SU-DHL-6 (cell line): ENCODE measurements at regions not wholly inside any gene's neighbourhood (a gene's known extent, or its start where the extent isn't known, plus 50 kb on each side); places are given as distances from the start of the nearest gene placed in this dataset.
A peak's percentile ranks its signal among the peaks of the same experiment; 100 is the strongest.

ENCODE experiments used
- H2AFZ ChIP-seq: fragments of 200-600 bp; sonication (generic); 2 replicates; pipeline ENCODE4 v1.6.1; 2014; ENCODE audit warnings: low read depth, mild to moderate bottlenecking, moderate library complexity, mixed read lengths, antibody characterized with exemption, low read length; ENCODE audit not compliant: severe bottlenecking
- H3F3A ChIP-seq: fragments of 200-600 bp; shearing (Covaris generic); 2 replicates; pipeline ENCODE4 v1.6.0; 2016; ENCODE audit warnings: antibody characterized with exemption, mild to moderate bottlenecking; ENCODE audit not compliant: insufficient read depth
- H3K27ac ChIP-seq: fragments of 200-600 bp; sonication (generic); 2 replicates; pipeline ENCODE4 v1.5.1; 2016; ENCODE audit warnings: low read depth, mild to moderate bottlenecking, low read length, moderate library complexity, mixed read lengths
- H3K27me3 ChIP-seq: fragments of 200-600 bp; sonication (generic), shearing (Covaris generic); 2 replicates; pipeline ENCODE4 v1.6.0; 2014; ENCODE audit warnings: mild to moderate bottlenecking, low read length
- H3K36me3 ChIP-seq: fragments of 200-600 bp; sonication (generic); 2 replicates; pipeline ENCODE4 v1.6.1; 2014; ENCODE audit warnings: mild to moderate bottlenecking, low read length, mixed read lengths
- H3K4me2 ChIP-seq: fragments of 300-600, 200-600 bp; shearing (Covaris generic), sonication (generic); 2 replicates; pipeline ENCODE4 v1.6.0; 2014; ENCODE audit warnings: low read length, low read depth, mild to moderate bottlenecking; ENCODE audit not compliant: poor library complexity, severe bottlenecking
- H3K4me3 ChIP-seq: fragments of 200-600 bp; sonication (generic); 2 replicates; pipeline ENCODE4 v1.5.1; 2014; ENCODE audit warnings: antibody characterized with exemption, low read length, mild to moderate bottlenecking, mixed read lengths; ENCODE audit not compliant: insufficient read depth, poor library complexity, severe bottlenecking
- H3K79me2 ChIP-seq: fragments of 200-600 bp; sonication (generic); 2 replicates; pipeline ENCODE4 v1.6.1; 2014; ENCODE audit warnings: mild to moderate bottlenecking, low read length, moderate library complexity; ENCODE audit not compliant: insufficient read depth
- H3K9ac ChIP-seq: fragments of 200-600 bp; sonication (generic); 2 replicates; pipeline ENCODE4 v1.7.0; 2014; ENCODE audit warnings: mild to moderate bottlenecking, low read length
- H3K9me2 ChIP-seq: fragments of 200-600 bp; sonication (generic); replicated peaks from 2 replicates; pipeline ENCODE4 v1.6.1; 2014; ENCODE audit warnings: low read length; ENCODE audit not compliant: insufficient read depth
- H3K9me3 ChIP-seq: fragments of 200-600 bp; sonication (generic); 2 replicates; pipeline ENCODE4 v1.6.1; 2014; ENCODE audit warnings: low read length, mixed read lengths; ENCODE audit not compliant: insufficient read depth
- H4K20me1 ChIP-seq: fragments of 200-600 bp; sonication (generic); 2 replicates; pipeline ENCODE4 v1.6.1; 2014; ENCODE audit warnings: low read depth, mild to moderate bottlenecking, antibody characterized with exemption, low read length, moderate library complexity, mixed read lengths
- CTCF ChIP-seq: fragments of 200-600 bp; sonication (generic); IDR thresholded peaks from one replicate; pipeline ENCODE4 v1.5.1; 2017; ENCODE audit warnings: antibody characterized with exemption, mild to moderate bottlenecking, low read length, moderate library complexity; ENCODE audit not compliant: insufficient read depth, poor library complexity, severe bottlenecking
- EZH2phosphoT487 ChIP-seq: fragments of 200-600 bp; sonication (generic), shearing (Covaris generic); conservative IDR thresholded peaks from 2 replicates; pipeline ENCODE4 v1.6.1; 2018; ENCODE audit warnings: mild to moderate bottlenecking, antibody characterized with exemption, low read length, moderate library complexity, mixed read lengths

- Histone ChIP-seq H3K27me3 (no peaks in the 10 kb centered on the region), H3K9me3 (no peaks in the 10 kb centered on the region), H3K4me3 (no peak overlapping the region), H3K9me2 (no peaks in the 10 kb centered on the region), H3K79me2 (no peaks in the 10 kb centered on the region), H3K36me3 (no peaks in the 10 kb centered on the region), H2AFZ (no peak overlapping the region), H4K20me1 (no peaks in the 10 kb centered on the region), H3K27ac (peak overlapping the region; percentile 95), H3F3A (peaks cover 58% of the 10 kb centered on the region), H3K9ac (peak overlapping the region; percentile 31; the same call in 1 of the 2 replicates), H3K4me2 (peak overlapping the region; percentile 76)
- no peak for TF ChIP-seq CTCF
- TF ChIP-seq EZH2phosphoT487, result no peak
These were observed 131.2 kb downstream of the KLF13 start for GRCh38 chr15:31457631-31458526.

GRCh38 chr15:31458596-31459399 lies 132.2 kb downstream of the KLF13 start:
- peak overlapping the region; percentile 18 for H3K4me3 ChIP-seq
- peaks cover 58% of the 10 kb centered on the region for H3F3A ChIP-seq
- H4K20me1 ChIP-seq, result no peaks in the 10 kb centered on the region
- H3K9me2 ChIP-seq, result no peaks in the 10 kb centered on the region
- H3K9ac ChIP-seq, result peak overlapping the region; percentile 31; the same call in 1 of the 2 replicates
- H3K9me3 ChIP-seq, result no peaks in the 10 kb centered on the region
- no peaks in the 10 kb centered on the region for H3K36me3 ChIP-seq
- H2AFZ ChIP-seq, result no peak overlapping the region
- no peaks in the 10 kb centered on the region for H3K27me3 ChIP-seq
- TF ChIP-seq CTCF (no peak), EZH2phosphoT487 (no peak)
- H3K27ac ChIP-seq, result peak overlapping the region; percentile 95
- peak overlapping the region; percentile 76 for H3K4me2 ChIP-seq
- H3K79me2 ChIP-seq, result no peaks in the 10 kb centered on the region

- H3K79me2 ChIP-seq, result no peaks in the 10 kb centered on the region
- peak overlapping the region; percentile 30 for H3K9ac ChIP-seq
- peaks cover 58% of the 10 kb centered on the region for H3F3A ChIP-seq
- H3K4me2 ChIP-seq, result peak overlapping the region; percentile 76
- H4K20me1 ChIP-seq, result no peaks in the 10 kb centered on the region
- TF ChIP-seq CTCF (no peak), EZH2phosphoT487 (no peak)
- H3K36me3 ChIP-seq, result no peaks in the 10 kb centered on the region
- H3K4me3 ChIP-seq, result peak overlapping the region; percentile 21
- H2AFZ ChIP-seq, result no peak overlapping the region
- H3K27ac ChIP-seq, result peak overlapping the region; percentile 95
- H3K9me2 ChIP-seq, result no peaks in the 10 kb centered on the region
- H3K27me3 ChIP-seq, result no peaks in the 10 kb centered on the region
- H3K9me3 ChIP-seq, result no peaks in the 10 kb centered on the region
These were observed 132.7 kb downstream of the KLF13 start for GRCh38 chr15:31459400-31459748.
